ENCODE measurements at regions not wholly inside any gene's neighbourhood (a gene's known extent, or its start where the extent isn't known, plus 50 kb on each side); places are given as distances from the start of the nearest gene placed in this dataset.

GRCh38 chr11:20213790-20214189, 53.5 kb upstream of the DBX1 start:
- TF ChIP-seq CTCF (IDR thresholded peaks at IDR 0.05; ENCODE audit: insufficient read depth, missing control alignments), result no peak
- FAIRE-seq (no peak), DNase-seq (ENCODE audit: insufficient read length, low spot score) (no peak)

GRCh38 chr11:20211691-20212090, 51.4 kb upstream of the DBX1 start:
- no peak for TF ChIP-seq CTCF (IDR thresholded peaks at IDR 0.05; ENCODE audit: insufficient read depth, missing control alignments)
- FAIRE-seq (no peak), DNase-seq (ENCODE audit: insufficient read length, low spot score) (no peak)

Data from D721Med (cell line).